NT2/D1 (cell line): ENCODE measurements at regions not wholly inside any gene's neighbourhood (a gene's known extent, or its start where the extent isn't known, plus 50 kb on each side); places are given as distances from the start of the nearest gene placed in this dataset.

Experiments used
- SUZ12 ChIP-seq: IDR thresholded peaks from 2 replicates; pipeline ENCODE4 v1.6.1; 2011; ENCODE audit not compliant: insufficient read length, insufficient read depth; ENCODE audit errors: extremely low read depth
- YY1 ChIP-seq: IDR thresholded peaks from 2 replicates; pipeline ENCODE4 v1.6.1; 2011; ENCODE audit not compliant: insufficient read length, insufficient read depth
- ZNF274 ChIP-seq: IDR thresholded peaks from 2 replicates; pipeline ENCODE4 v1.6.1; 2011; ENCODE audit warnings: mild to moderate bottlenecking, low read depth, low read length

GRCh38 chr11:32310214-32310601, 125.1 kb downstream of the WT1 start:
- TF ChIP-seq ZNF274 (no peak), YY1 (no peak), SUZ12 (no peak)
